Activated naive CD4-positive, alpha-beta T cell treated with anti-CD3 and anti-CD28 coated beads, Interleukin-2, amount 50 U/mL, for 16 hours (primary cell): ENCODE measurements at regions not wholly inside any gene's neighbourhood (a gene's known extent, or its start where the extent isn't known, plus 50 kb on each side); places are given as distances from the start of the nearest gene placed in this dataset.

Source experiments
- DNase-seq: peaks from one replicate; pipeline ENCODE4 v3.0.0-alpha.2; 2020

DNA sequence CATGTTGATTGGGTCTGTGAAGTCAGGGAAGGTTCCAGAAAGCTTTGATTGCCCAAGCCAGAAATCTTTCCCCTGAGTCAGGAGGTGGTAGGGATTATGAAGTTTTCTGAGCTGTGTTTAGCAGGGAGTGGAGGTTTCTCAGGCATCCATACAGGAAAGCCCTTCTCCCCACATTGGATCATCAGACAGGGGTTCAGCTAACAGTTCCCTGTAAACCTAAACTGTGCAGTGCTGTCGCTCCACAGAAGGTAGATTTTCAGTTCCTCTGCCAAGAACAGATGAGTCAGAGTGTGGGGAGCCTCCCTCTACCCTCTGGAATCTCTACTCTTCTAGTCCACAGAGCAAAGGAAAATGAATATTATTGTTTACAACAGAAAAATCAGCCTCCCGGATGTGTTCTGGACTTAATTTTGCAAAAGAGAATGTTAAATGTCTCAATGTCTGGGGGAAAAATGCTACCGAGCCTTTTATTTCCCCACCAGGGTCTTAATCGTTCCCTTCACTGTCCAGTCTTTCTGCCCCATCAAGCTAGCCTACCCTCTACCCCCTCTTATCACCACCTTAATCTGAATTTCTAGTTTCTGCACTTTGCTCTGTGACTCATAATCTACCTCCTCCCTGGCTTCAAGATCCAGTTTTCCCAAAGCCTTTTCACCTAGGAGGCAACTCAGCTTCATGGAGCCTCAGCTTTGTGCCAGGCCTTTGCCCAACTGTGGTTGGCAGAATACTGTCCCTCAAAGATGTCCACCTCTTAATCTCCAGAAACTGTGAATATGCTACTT is 355.6 kb downstream of the PRDM2 start:
- DNase-seq: no peak

DNA sequence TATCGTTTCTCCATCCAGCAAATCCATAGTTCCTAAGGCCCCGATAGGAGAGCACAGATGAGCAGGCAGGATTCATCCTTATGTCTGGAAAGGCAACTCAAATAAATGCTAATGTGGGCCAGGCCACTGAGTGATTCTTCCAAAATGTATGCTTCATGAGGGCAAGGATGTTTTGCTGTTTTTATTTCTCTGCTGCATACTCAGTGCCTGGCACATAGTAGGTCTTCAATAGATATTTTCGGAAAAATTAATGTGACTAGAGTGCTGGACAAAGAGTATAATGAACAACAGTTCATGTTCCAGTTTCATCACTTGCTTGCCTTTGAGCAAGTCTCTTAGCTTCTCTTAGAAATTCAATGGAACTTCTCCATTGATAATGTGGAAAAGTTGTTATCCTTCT is 357.7 kb downstream of the PRDM2 start:
- DNase-seq: no peak

DNA sequence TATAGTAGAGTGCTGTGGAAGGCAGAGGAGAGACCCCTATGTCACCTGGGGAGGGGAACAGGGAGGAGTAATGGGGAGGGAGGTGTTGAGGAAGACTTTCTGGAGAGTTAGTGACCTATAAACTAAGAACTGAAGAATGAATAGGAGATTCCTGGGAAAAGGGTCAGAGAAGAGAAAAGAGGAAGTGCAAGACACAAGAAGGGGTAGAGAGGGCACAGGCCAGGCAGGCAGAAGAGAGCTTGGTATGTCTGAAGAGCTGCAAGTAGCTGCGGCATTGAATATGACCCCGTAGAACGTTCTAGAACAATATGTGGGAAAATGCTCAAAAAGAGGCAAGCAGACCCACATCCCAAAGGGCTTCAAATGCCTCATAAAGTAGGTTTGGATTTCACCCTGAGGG is 361.2 kb downstream of the PRDM2 start:
- DNase-seq: no peak

DNA sequence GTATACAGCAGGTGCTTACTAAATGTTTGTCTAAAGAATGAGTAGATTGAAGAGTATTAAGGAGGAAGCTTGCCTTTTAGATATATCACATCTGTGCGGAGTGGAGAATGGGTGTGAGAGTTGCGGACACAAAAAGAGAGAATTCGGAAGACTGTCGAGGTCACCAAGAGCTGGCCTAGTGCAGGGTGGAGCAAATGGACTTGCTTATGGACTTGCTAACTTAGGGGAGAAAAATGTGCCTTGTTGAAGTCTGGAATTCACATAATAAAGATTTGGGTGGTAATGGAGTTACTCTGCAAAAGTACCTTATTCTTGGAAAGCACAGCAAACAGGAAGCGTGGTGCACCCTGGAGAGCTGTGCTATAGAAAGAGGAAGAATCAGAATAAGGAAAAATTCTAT is 361.7 kb downstream of the PRDM2 start:
- DNase-seq: no peak

DNA sequence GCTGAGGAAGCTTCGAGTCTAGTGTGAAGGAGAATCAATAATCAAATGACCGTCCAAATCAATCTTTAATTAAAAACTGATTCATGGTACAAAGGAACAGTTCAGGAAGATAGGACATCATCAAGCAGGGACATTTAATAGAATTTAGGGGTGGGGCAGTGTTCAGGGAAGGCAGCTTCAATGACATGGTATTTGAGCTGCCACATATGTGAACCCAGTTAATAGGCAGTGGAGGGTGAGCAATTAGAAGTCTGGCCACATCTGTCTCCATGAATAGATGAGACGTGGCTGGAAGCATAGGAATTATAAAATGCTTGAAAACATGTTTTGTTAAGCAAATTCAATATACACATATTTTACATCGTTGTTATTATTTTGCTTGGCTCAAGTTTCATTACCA is 362.7 kb downstream of the PRDM2 start:
- DNase-seq: no peak

DNA sequence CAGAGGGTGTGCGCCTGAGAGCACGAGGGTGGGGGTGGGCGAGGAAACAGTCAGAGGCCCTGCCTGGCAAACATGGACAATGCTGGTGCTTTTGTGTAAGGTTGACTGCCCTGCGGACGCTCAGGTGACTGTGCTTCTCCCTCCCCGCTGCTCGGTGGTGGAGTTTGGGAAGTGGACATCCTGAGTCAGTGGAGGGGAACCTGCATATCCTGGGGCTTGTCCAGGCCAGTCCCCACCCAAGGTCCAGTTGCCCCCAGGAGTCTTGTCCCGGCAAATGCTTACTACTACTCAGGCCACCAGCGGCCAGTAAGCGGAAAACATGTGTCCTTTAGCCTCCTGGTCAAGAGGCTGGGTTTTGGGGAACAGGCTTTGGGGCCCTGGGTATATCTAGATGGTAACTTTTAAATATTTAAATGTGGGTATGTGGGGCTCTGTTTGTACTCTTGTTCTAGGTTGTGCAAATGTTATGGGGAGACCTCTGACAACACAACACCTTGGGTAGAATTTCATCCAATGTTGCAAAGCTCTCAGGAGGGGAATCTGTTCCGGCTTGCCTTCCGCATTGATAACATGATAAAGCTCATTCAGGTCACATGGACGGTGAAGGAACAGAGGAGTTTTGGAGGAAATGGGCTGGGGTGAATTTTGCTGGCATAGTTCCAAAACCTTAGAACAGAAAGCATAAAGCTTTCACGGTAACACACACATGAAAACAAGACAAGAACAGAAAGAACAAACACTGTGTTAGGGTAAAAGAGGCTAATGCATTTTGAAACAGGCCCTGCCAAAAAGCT is 364.9 kb downstream of the PRDM2 start:
- no peak for DNase-seq

DNA sequence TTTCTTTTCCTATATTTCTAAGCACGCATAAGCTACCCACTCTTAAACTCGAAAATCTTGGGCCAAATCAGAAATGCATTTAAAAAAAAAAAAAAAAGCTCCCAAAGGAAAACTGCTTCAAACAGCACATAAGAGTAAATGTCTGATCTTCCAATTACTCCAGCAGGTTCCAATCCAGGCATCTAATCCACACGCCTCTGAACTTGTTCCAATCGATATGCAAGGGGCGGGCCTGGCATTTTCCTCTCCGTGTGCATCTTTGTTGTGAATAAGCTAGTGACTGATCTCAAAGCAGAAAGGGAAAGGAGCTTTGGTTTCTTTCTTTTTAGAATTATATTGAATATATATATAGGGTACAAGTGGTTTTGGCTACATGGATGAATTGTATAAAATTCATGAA is 365.5 kb downstream of the PRDM2 start:
- no peak for DNase-seq

DNA sequence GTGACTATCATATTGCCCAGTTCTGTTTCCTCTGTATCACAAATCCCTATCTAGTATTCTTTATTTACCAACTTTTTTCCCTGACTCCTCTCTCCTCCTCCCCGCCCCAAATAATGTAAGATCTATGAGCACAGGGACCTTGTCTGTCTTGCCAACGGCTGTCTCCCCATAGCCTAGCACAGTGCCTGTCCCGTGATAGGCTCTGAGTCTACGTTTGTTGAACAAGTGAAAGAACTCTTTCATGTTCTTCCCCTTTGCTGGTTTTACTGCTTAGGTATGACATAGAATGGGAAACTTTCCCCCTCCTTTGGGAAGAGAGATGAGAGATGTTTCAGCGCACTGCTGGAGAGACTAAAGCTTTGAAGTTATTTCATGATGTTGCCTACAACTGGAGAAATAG is 367.0 kb downstream of the PRDM2 start:
- DNase-seq: no peak

DNA sequence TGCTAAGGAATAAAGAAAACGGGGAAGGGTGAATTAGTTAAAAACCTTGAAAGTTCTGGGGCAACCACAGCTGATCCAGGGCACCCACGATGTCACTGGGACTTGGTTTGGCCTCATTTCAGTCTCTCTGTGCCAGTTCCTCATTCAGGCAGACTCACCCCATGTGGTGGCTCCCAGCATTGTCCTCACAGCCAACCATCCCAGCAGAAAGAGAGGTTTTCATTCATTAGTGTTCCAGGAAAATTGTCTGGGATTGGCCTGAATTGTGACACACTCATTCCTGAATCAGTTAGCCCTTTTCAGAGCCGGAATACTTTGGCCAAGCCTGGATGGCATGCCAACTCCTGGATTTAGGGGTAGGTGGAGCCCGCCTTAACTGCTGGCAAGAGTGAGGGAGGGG is 367.7 kb downstream of the PRDM2 start:
- no peak for DNase-seq

DNA sequence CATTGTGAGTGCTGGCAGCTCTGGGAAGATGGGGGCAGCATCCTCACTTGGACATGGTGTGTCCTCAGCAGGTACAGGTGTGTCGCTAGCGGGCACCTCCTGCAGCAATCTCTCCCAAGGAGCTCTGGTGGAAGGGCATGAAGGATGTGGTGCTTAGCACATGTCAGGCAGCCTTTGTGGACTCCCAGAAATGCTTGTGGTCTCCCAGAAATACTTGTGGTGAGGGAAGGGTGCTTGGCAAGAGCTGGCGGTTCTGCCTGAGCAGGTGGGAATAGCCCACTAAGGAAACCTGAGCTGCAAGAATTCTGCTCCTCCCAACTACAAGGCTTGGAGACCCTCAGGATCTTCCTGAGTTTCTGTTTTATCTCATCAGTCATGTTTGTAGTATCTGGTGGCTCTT is 371.6 kb downstream of the PRDM2 start:
- DNase-seq: no peak

DNA sequence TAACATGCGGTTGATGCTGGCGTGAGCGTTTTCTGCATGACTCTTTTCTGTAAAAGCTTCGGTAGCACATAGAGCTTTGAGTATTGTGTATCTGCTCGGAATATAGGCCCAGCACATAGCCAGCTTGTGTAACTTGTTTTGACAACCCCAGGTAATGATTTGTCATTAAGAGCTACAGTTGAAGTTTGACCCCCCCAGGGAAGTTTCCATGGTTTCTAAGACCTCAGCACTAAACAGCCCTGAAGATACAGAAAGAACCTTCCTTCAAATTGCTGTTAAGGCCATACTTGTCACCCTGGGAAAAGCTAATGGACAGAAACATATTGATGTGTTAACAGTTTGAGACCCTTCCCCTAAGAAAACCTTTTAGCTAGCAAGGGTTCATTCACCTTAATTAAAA is 380.7 kb downstream of the PRDM2 start:
- DNase-seq: no peak

DNA sequence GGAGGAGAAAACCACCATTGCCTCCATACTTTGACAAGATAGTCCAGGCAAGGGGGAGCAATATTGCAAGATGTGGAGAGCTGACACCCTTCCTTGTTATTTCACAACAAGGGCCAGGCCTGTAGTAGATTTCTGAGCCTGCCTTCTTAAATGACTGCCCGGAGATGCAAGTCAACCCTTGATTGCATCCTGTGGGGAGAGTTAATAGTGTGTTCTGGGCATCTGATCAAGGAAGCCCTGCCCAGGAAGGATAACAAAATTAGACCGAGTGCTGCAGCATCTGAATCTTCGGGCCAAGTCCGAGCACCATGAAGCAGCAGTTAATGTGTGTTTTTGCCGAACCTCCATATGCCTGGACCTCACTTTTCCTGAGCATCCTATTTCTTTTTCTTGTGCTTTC is 382.3 kb downstream of the PRDM2 start:
- DNase-seq: no peak

DNA sequence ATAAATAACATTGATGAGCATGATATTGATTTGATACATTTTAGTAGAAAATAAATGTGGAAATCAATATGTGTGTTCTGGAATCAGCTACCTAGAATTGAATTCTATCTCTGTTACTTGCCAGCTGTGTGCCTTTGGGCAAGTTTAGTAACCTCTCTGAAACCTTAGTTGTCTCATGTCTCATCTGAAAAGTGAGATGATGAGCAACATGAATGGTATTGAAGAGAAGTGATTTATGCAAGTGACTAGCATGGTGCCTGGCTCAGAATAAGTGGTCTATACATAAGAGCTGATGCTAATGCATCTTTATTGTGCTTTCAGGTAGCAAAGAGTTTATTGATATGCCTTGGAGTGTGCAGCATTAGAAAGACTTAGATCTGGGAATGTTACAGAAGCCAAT is 383.3 kb downstream of the PRDM2 start:
- DNase-seq: no peak

DNA sequence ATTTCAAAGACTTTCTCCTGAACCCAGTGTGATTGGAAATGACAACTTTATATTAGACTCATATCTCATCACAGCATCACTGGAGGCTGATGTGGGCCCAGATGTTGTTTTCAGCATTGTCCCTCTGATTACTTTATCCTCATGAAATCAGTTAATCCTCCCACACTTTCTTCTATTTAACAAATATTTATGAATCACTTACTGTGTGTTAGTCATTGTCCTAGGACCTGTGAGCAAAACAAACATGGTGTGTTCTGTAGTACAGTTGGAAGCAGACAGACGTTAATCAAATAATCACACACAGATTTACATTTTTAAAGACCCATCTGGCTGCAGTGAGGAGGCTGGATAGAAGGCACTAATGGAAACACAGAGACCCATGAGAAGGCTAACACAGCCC is 383.7 kb downstream of the PRDM2 start:
- no peak for DNase-seq

DNA sequence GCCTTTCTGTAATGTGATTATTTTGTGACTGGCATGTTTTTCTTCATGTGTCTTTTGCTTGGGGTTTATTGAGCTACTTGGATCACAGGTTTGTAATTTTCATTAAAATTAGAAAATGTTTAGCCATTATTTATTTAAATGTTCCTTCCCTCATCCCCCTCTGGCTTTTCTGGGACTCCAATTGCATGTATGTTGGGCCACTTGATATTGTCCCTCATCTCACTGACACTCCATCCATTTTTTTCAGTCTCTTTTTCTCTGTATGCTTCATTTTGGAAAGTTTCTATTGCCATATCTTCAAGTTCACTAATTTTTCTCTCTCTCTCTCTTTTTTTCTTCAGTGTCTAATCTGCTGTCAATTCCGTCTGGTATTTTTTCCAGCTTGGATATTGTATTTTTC is 390.1 kb downstream of the PRDM2 start:
- no peak for DNase-seq

DNA sequence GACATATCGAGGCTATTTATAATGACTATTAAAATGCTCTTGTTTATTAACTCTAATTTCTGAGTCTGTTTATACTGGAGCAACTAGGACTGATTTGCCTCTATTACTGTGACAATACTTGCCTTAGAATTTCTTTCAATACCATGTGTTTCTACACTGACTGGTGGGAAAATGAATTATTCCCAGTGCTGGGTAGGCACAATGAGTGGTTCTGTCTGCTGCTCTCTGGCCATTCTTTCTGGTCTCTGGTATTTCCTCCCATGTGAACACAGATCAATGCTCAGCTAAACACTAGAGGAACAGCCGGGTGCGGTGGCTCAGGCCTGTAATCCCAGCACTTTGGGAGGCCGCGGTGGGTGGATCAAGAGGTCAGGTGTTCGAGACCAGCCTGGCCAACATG is 390.5 kb downstream of the PRDM2 start:
- DNase-seq: no peak

DNA sequence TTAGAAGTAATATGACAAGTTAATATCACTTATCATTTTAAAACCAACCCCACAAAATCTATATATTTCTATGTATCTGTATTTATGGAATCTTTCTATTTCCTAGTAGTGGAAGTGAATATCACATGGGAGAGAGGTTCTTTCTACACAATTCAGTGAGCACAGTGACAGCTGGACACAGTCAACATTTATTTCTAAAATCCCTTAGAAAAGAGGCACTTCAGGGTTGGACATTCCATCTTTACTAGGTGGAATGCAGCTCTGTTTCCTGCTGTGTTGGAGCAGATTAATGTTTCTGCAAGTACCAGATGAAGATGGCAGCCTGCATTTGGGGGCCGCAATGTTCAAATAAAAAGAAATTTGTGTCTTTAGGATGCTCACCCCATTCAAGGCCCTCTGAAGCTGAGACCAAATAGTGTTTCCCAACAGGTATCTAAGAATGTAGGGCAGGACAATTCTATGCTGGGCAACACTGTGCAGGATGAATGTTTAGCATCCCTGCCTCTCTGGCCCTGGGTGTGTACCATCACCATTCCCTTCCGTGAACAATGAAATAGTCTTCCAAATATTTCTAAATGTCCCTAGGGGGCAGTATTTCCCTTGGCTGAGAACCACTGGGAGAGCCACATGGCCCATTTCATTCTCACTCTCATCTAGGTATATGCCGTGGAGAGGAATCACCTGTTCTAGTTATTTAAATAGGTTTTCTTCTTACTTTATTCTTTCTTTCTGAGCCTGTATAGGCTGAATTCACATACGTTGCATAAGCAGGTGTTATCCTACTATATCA is 394.8 kb downstream of the PRDM2 start:
- no peak for DNase-seq

DNA sequence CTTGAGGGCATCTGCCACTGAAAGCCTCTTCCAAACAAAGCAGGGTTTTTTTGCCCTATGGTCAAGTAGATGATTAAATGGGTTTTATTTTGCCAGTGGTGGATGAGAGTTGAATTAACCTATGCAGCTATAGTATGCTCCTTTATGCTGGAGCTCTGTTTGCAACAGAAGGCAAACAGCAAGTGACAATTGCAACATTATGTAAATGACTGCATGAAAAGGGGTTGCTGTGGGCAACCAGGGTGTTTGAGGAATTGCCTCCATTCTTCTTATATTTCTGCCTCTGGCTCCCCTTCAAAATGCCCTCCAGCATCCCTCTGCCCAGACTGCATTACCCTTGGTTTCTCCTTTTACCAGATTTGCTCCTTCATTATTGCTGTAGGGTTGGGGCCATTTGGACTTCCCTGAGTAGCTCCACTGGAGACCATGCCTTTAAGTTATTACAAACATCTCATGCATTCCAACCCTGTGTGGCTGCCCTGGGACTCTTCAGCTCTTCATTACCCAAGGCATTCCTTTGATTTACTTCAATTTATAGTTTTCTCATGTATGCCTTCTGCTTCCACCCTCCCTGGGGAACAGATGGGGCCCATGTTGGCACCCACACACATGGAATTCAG is 398.4 kb downstream of the PRDM2 start:
- no peak for DNase-seq

DNA sequence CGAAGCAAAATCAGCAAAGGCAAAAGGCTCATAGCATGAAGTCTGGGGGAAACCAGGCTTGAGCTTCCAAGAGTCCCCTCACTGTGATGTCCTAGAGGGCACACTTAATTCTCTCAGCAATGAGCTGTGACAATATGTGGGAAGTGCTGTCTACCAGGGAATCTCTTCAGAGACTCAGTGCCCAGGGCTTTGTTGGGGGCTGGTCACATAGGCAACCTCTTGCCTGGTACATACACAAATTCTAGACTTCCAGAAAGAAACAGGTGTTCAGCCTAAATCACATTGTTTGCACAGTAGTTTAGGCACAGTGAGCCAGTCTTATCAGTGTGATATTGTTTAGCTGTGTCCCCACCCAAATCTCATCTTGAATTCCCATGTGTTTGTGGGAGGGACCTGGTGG is 400.5 kb downstream of the PRDM2 start:
- no peak for DNase-seq

DNA sequence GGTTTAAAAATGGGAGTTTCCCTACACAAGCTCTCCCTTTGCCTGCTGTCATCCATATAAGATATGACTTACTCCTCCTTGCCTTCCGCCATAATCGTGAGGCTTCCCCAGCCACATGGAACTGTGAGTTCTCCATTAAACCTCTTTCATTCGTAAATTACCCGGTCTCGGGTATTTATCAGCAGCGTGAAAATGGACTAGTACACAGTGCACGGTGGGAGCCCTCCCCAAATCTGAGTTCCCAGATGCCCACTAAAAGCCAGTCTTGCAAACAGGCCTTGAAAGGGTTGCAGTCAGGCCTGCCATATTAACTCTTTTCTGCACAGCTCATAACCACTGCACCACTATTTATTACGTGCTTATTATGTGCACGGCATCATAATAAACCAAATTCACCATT is 400.9 kb downstream of the PRDM2 start:
- DNase-seq: no peak

DNA sequence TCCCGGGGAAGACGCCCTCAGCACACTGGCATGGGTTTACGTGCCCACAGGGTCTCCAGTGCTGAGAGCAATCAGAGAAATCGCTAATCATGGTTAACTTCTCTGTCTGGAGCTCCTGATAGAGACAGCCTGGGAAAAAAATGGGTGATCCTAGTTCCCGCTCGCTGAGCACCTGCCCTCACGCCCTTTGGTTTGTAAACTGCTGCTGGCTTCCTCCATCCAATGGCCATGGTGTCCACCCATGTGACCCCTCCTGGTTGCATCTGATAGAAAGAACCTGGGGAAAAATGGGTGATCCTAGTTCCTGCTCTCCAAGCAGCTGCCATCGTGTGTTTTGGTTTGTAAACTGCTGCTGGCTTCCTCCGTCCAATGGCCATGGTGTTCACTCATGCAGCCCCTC is 402.2 kb downstream of the PRDM2 start:
- DNase-seq: no peak

DNA sequence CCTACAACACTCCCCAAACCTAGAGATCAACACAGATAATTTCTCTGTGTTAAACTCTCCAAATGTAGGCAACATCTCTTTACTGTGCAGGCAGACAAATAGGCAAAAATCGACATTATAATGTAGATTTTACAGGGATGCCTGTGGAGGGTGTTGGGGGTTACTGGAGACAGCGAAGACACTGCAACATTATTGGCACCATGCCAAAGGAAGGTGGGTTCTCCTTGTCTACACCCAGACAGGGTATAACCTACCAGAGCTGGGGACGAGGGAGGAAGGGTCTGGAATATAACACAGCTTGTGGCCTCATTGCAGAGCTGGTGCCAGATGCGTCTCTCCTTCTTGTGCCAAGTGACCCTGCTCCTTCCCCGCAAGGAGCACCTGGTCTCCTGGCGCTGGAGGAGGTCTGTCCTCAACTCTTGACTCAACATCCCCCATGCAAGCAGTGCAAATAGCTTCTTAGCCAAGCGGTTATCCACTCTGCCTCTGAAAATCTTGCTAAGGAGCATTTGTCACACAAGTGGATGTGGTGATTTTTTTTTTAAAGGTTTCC is 404.0 kb downstream of the PRDM2 start:
- DNase-seq: no peak

DNA sequence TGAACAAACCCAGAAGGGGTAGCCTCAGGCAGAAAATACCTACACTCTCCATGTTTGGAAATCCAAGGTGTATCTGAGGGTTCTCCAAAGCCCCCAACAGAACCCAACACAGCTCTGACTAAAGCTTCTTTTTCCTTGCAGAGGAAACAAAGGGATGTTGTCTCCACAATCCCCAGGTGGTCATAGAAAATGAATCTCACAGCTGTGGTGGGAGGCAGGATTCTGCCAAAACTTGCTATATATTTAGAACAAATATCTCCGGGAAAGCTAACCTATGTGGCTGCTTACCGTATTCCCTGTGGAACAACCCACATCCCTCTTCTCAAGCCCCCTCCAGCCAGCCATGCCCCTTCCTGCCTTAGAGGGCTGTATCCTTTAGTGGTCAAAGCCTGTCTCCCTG is 406.1 kb downstream of the PRDM2 start:
- no peak for DNase-seq
